ENCODE measurements at regions not wholly inside any gene's neighbourhood (a gene's known extent, or its start where the extent isn't known, plus 50 kb on each side); places are given as distances from the start of the nearest gene placed in this dataset.

DNA sequence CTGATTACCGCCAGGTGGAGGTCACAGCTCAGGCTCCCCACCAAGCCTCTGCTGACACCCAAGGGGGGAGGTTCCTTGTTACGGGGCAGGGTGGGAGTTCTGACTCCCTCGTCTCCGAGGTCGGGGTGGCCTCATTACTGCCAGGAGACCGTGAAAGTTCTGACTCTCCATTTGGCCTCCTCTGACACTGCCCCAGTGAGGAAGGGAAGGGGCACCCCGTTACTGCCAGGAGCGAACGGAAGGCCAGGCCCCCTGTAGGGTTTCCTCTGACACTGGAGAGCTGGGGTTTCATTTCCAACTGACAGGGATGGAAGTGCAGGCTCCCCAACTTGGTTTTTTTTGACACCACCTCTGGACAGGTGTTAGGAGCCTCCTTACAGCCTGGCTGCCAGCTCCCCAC, 138.1 kb upstream of the EEPD1 start:
- ChIA-PET CTCF (no interaction called here), POLR2A (no interaction called here)
- BruUV-seq (replicated peaks) = no TSS peak
- in situ Hi-C loops (cut with HindIII; ENCODE audit: low pct_unique_long_range_greater_than_20kb, low sequenced_read_pairs) (no loop called here), intact Hi-C loops (cut with micrococcal nuclease; ENCODE audit: unreplicated experiment) (no loop called here)
- no peaks in the 10 kb centered on the region for H3K9me3 ChIP-seq (ENCODE audit: control insufficient read depth, insufficient read depth, low read depth, low read length)
- no peak overlapping the region for H3K4me3 ChIP-seq (ENCODE audit: low read depth in 2 of 2, low read length in 2 of 2)
- TF ChIP-seq REST (IDR thresholded peaks at IDR 0.05; ENCODE audit: insufficient read depth in 1 of 2, low read depth in 2 of 2, low read length in 1 of 2) (no peak), SIN3A (IDR thresholded peaks at IDR 0.05; ENCODE audit: borderline replicate concordance, insufficient read depth, low read depth, low read length) (no peak), TCF7L2 (IDR thresholded peaks at IDR 0.05; ENCODE audit: low read depth, low read length) (no peak)
- H3K27me3 ChIP-seq (ENCODE audit: control insufficient read depth, insufficient read depth, low read length) = no peaks in the 10 kb centered on the region
- H3K36me3 ChIP-seq (ENCODE audit: control insufficient read depth, insufficient read depth, low read length) = no peaks in the 10 kb centered on the region
- no peaks in the 10 kb centered on the region for H3K4me1 ChIP-seq (ENCODE audit: control insufficient read depth, insufficient read depth, low read length)
- ATAC-seq (no peak), DNase-seq (ENCODE audit: low read depth, low spot score) (no peak)
- H3K27ac ChIP-seq (ENCODE audit: low read length) = no peak overlapping the region; the same call in 1 of the 2 replicates

- intact Hi-C loops (cut with micrococcal nuclease; ENCODE audit: unreplicated experiment) = no loop called here
- ChIA-PET CTCF (no interaction called here), POLR2A (interaction anchor here (0.7 kb wide), 1 partner anchor 208 kb away, joined by 8 read pairs; no protein-coding TSS in a partner anchor)
- in situ Hi-C loops (cut with HindIII; ENCODE audit: low pct_unique_long_range_greater_than_20kb, low sequenced_read_pairs) = no loop called here
- DNase-seq (ENCODE audit: low read depth, low spot score) = no peak
- H3K9me3 ChIP-seq (ENCODE audit: control insufficient read depth, insufficient read depth, low read depth, low read length) = no peaks in the 10 kb centered on the region
- no peaks in the 10 kb centered on the region for H3K36me3 ChIP-seq (ENCODE audit: control insufficient read depth, insufficient read depth, low read length)
- ATAC-seq = no peak
- H3K4me1 ChIP-seq (ENCODE audit: control insufficient read depth, insufficient read depth, low read length) = no peaks in the 10 kb centered on the region
- TF ChIP-seq POLR2AphosphoS5 (IDR thresholded peaks at IDR 0.05; ENCODE audit: low read depth, low read length) (no peak), SIN3A (IDR thresholded peaks at IDR 0.05; ENCODE audit: borderline replicate concordance, insufficient read depth, low read depth, low read length) (no peak), REST (IDR thresholded peaks at IDR 0.05; ENCODE audit: insufficient read depth in 1 of 2, low read depth in 2 of 2, low read length in 1 of 2) (no peak), TCF7L2 (IDR thresholded peaks at IDR 0.05; ENCODE audit: low read depth, low read length) (no peak)
- TF ChIP-seq, protein P1, sequence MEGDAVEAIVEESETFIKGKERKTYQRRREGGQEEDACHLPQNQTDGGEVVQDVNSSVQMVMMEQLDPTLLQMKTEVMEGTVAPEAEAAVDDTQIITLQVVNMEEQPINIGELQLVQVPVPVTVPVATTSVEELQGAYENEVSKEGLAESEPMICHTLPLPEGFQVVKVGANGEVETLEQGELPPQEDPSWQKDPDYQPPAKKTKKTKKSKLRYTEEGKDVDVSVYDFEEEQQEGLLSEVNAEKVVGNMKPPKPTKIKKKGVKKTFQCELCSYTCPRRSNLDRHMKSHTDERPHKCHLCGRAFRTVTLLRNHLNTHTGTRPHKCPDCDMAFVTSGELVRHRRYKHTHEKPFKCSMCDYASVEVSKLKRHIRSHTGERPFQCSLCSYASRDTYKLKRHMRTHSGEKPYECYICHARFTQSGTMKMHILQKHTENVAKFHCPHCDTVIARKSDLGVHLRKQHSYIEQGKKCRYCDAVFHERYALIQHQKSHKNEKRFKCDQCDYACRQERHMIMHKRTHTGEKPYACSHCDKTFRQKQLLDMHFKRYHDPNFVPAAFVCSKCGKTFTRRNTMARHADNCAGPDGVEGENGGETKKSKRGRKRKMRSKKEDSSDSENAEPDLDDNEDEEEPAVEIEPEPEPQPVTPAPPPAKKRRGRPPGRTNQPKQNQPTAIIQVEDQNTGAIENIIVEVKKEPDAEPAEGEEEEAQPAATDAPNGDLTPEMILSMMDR (IDR thresholded peaks at IDR 0.05) = no peak
- no peak overlapping the region for H3K27ac ChIP-seq (ENCODE audit: low read length)
- BruUV-seq (replicated peaks) = no TSS peak
- no peaks in the 10 kb centered on the region for H3K27me3 ChIP-seq (ENCODE audit: control insufficient read depth, insufficient read depth, low read length)
- H3K4me3 ChIP-seq (ENCODE audit: low read depth in 2 of 2, low read length in 2 of 2) = no peak overlapping the region
Measured at GRCh38 chr7:36015733-36016132, 137.3 kb upstream of the EEPD1 start.
